SK-N-MC (cell line): ENCODE measurements at regions not wholly inside any gene's neighbourhood (a gene's known extent, or its start where the extent isn't known, plus 50 kb on each side); places are given as distances from the start of the nearest gene placed in this dataset.

Experiments
- DNase-seq: peaks from one replicate; pipeline ENCODE4 v3.0.0-alpha.2; 2011; ENCODE audit warnings: low read depth, low spot score
- H3K27ac ChIP-seq: fragments of 200-600 bp; sonication (generic); 2 replicates; pipeline ENCODE4 v1.5.1; 2016; ENCODE audit warnings: mixed run types
- H3K36me3 ChIP-seq: fragments of 200-600 bp; sonication (generic); 2 replicates; pipeline ENCODE4 v1.6.1; 2017; ENCODE audit warnings: antibody characterized with exemption, low read length, mixed read lengths; ENCODE audit not compliant: insufficient read depth
- H3K4me3 ChIP-seq: fragments of 200-600 bp; sonication (generic); 2 replicates; pipeline ENCODE4 v1.5.1; 2016
- H3K9ac ChIP-seq: fragments of 200-600 bp; sonication (generic); 2 replicates; pipeline ENCODE4 v1.8.0; 2017; ENCODE audit warnings: mixed run types, mixed read lengths; ENCODE audit not compliant: insufficient read length
- H3K9me3 ChIP-seq: fragments of 200-600 bp; sonication (generic); 2 replicates; pipeline ENCODE4 v1.6.1; 2017; ENCODE audit warnings: low read depth, mild to moderate bottlenecking, antibody characterized with exemption, low read length, moderate library complexity, mixed read lengths
- EZH2 ChIP-seq: fragments of 200-600 bp; sonication (generic); IDR thresholded peaks from one replicate; pipeline ENCODE4 v1.6.1; 2017; ENCODE audit warnings: antibody characterized with exemption
- FOXP2 ChIP-seq: optimal IDR thresholded peaks from 2 replicates; pipeline ENCODE3; 2011; ENCODE audit warnings: mild to moderate bottlenecking, moderate library complexity; ENCODE audit not compliant: insufficient read depth; ENCODE audit errors: extremely low read length, control extremely low read depth
- POLR2AphosphoS5 ChIP-seq: IDR thresholded peaks from 2 replicates; pipeline ENCODE4 v1.6.1; 2012; ENCODE audit warnings: mild to moderate bottlenecking, low read depth, low read length, borderline replicate concordance

- TF ChIP-seq FOXP2, result no peak
- no peak for TF ChIP-seq EZH2
- no peak for TF ChIP-seq POLR2AphosphoS5
- H3K27ac ChIP-seq, result no peak overlapping the region
- H3K4me3 ChIP-seq, result no peak overlapping the region
- DNase-seq, result no peak
- H3K9me3 ChIP-seq, result no peaks in the 10 kb centered on the region
- H3K36me3 ChIP-seq, result no peaks in the 10 kb centered on the region
- H3K9ac ChIP-seq, result no peak overlapping the region
Observed at GRCh38 chr4:133776503-133776902, 425.1 kb downstream of the PABPC4L start.

- no peaks in the 10 kb centered on the region for H3K36me3 ChIP-seq
- H3K27ac ChIP-seq, result no peak overlapping the region
- no peaks in the 10 kb centered on the region for H3K9me3 ChIP-seq
- no peak for TF ChIP-seq POLR2AphosphoS5
- TF ChIP-seq FOXP2, result no peak
- no peak overlapping the region for H3K9ac ChIP-seq
- no peak for DNase-seq
- H3K4me3 ChIP-seq, result no peak overlapping the region
Observed at GRCh38 chr4:133775881-133776280, 425.7 kb downstream of the PABPC4L start.

GRCh38 chr4:133775469-133775868, 426.1 kb downstream of the PABPC4L start:
- Histone ChIP-seq H3K9ac (no peak overlapping the region), H3K36me3 (no peaks in the 10 kb centered on the region), H3K4me3 (no peak overlapping the region), H3K9me3 (no peaks in the 10 kb centered on the region), H3K27ac (no peak overlapping the region)
- TF ChIP-seq EZH2 (no peak), POLR2AphosphoS5 (no peak), FOXP2 (no peak)
- DNase-seq, result no peak

GRCh38 chr4:133759428-133759827, 442.2 kb downstream of the PABPC4L start:
- no peak overlapping the region for H3K27ac ChIP-seq
- H3K9ac ChIP-seq, result no peak overlapping the region
- DNase-seq, result no peak
- H3K4me3 ChIP-seq, result no peak overlapping the region
- H3K36me3 ChIP-seq, result no peaks in the 10 kb centered on the region
- no peak for TF ChIP-seq EZH2
- TF ChIP-seq POLR2AphosphoS5, result no peak
- no peak for TF ChIP-seq FOXP2
- H3K9me3 ChIP-seq, result no peaks in the 10 kb centered on the region

- DNase-seq, result no peak
- Histone ChIP-seq H3K4me3 (no peak overlapping the region), H3K9ac (no peak overlapping the region), H3K9me3 (no peaks in the 10 kb centered on the region), H3K27ac (no peak overlapping the region), H3K36me3 (no peaks in the 10 kb centered on the region)
- TF ChIP-seq EZH2 (no peak), POLR2AphosphoS5 (no peak), FOXP2 (no peak)
Observed at GRCh38 chr4:133741766-133742165, 459.8 kb downstream of the PABPC4L start.

- Histone ChIP-seq H3K4me3 (no peak overlapping the region), H3K9ac (no peak overlapping the region), H3K27ac (no peak overlapping the region), H3K9me3 (no peaks in the 10 kb centered on the region), H3K36me3 (no peaks in the 10 kb centered on the region)
- DNase-seq, result no peak
- TF ChIP-seq EZH2 (no peak), POLR2AphosphoS5 (no peak), FOXP2 (no peak)
Observed at GRCh38 chr4:133720001-133720400, 481.6 kb downstream of the PABPC4L start.

GRCh38 chr4:133719098-133719497, 482.5 kb downstream of the PABPC4L start:
- no peaks in the 10 kb centered on the region for H3K9me3 ChIP-seq
- H3K9ac ChIP-seq, result no peak overlapping the region
- no peak for DNase-seq
- H3K36me3 ChIP-seq, result no peaks in the 10 kb centered on the region
- no peak overlapping the region for H3K4me3 ChIP-seq
- TF ChIP-seq EZH2 (no peak), POLR2AphosphoS5 (no peak), FOXP2 (no peak)
- H3K27ac ChIP-seq, result no peak overlapping the region

GRCh38 chr4:133714211-133714610, 487.4 kb downstream of the PABPC4L start:
- no peak overlapping the region for H3K4me3 ChIP-seq
- H3K27ac ChIP-seq, result no peak overlapping the region
- H3K9me3 ChIP-seq, result no peaks in the 10 kb centered on the region; the same call in 1 of the 2 replicates
- DNase-seq, result no peak
- TF ChIP-seq FOXP2 (no peak), EZH2 (no peak), POLR2AphosphoS5 (no peak)
- no peak overlapping the region for H3K9ac ChIP-seq
- H3K36me3 ChIP-seq, result no peaks in the 10 kb centered on the region

- peak overlapping the region; percentile 29; the same call in 1 of the 2 replicates for H3K27ac ChIP-seq
- no peaks in the 10 kb centered on the region for H3K36me3 ChIP-seq
- no peaks in the 10 kb centered on the region; the same call in 1 of the 2 replicates for H3K9me3 ChIP-seq
- no peak for DNase-seq
- H3K4me3 ChIP-seq, result peak overlapping the region; percentile 7; the same call in 1 of the 2 replicates
- H3K9ac ChIP-seq, result no peak overlapping the region
- TF ChIP-seq FOXP2 (no peak), EZH2 (no peak), POLR2AphosphoS5 (no peak)
Observed at GRCh38 chr4:133713340-133713739, 488.2 kb downstream of the PABPC4L start.

GRCh38 chr4:133711817-133712216, 489.8 kb downstream of the PABPC4L start:
- DNase-seq, result no peak
- no peak overlapping the region for H3K9ac ChIP-seq
- H3K4me3 ChIP-seq, result no peak overlapping the region
- TF ChIP-seq EZH2, result no peak
- no peak for TF ChIP-seq POLR2AphosphoS5
- TF ChIP-seq FOXP2, result no peak
- no peaks in the 10 kb centered on the region; the same call in 1 of the 2 replicates for H3K9me3 ChIP-seq
- no peak overlapping the region for H3K27ac ChIP-seq
- H3K36me3 ChIP-seq, result no peaks in the 10 kb centered on the region
